Fibroblast of lung (primary cell): ENCODE measurements at regions not wholly inside any gene's neighbourhood (a gene's known extent, or its start where the extent isn't known, plus 50 kb on each side); places are given as distances from the start of the nearest gene placed in this dataset.

ENCODE experiments used
- DNase-seq, 2 donors: peaks; one replicate each; pipeline versions ENCODE4 v3.0.0 to v3.0.0-alpha.2; 2010; ENCODE audit warnings: low read depth in 2 of 2
- H2AFZ ChIP-seq: 2 replicates; pipeline ENCODE4 v1.5.1; 2012; ENCODE audit warnings: low read length, control low read depth, inconsistent platforms
- H3K27ac ChIP-seq: 2 replicates; pipeline ENCODE4 v1.5.1; 2011; ENCODE audit warnings: low read length, control low read depth; ENCODE audit not compliant: insufficient read depth
- H3K27me3 ChIP-seq: 2 replicates; pipeline ENCODE4 v1.5.1; 2011; ENCODE audit warnings: mild to moderate bottlenecking, low read length; ENCODE audit not compliant: control insufficient read depth, insufficient read depth
- H3K36me3 ChIP-seq: 2 replicates; pipeline ENCODE4 v1.5.1; 2011; ENCODE audit warnings: low read length; ENCODE audit not compliant: control insufficient read depth, insufficient read depth
- H3K4me1 ChIP-seq: 2 replicates; pipeline ENCODE4 v1.5.1; 2011; ENCODE audit warnings: low read length; ENCODE audit not compliant: control insufficient read depth, insufficient read depth; ENCODE audit errors: extremely low read depth
- H3K4me2 ChIP-seq: 2 replicates; pipeline ENCODE4 v1.5.1; 2011; ENCODE audit warnings: low read length, control low read depth; ENCODE audit not compliant: insufficient read depth; ENCODE audit errors: extremely low read depth
- H3K4me3 ChIP-seq, 4 experiments: fragments of 200-600 bp in 1 of 4; sonication (generic) in 1 of 4; replicated peaks in 1 of 4; 2 replicates each; pipeline ENCODE4 v1.5.1; 2011 to 2016; ENCODE audit warnings: low read length in 4 of 4, low read depth in 3 of 4, mild to moderate bottlenecking in 3 of 4, control low read depth in 2 of 4, inconsistent platforms in 1 of 4, mixed read lengths in 1 of 4; ENCODE audit not compliant: insufficient read depth in 1 of 4; ENCODE audit errors: control extremely low read depth in 1 of 4
- H3K79me2 ChIP-seq: 2 replicates; pipeline ENCODE4 v1.5.1; 2012; ENCODE audit warnings: mild to moderate bottlenecking, low read length, inconsistent platforms; ENCODE audit not compliant: control insufficient read depth, insufficient read depth
- H3K9ac ChIP-seq: 2 replicates; pipeline ENCODE4 v1.5.1; 2011; ENCODE audit warnings: mild to moderate bottlenecking, low read length, control low read depth; ENCODE audit not compliant: insufficient read depth
- H3K9me3 ChIP-seq: 2 replicates; pipeline ENCODE4 v1.5.1; 2012; ENCODE audit warnings: low read depth, low read length; ENCODE audit not compliant: control insufficient read depth, insufficient read depth
- H4K20me1 ChIP-seq: 2 replicates; pipeline ENCODE4 v1.5.1; 2011; ENCODE audit warnings: low read length; ENCODE audit not compliant: control insufficient read depth, insufficient read depth; ENCODE audit errors: extremely low read depth
- EZH2 ChIP-seq: IDR thresholded peaks from 2 replicates; pipeline ENCODE4 v1.5.1; 2012; ENCODE audit warnings: low read length, control low read depth, mild to moderate bottlenecking; ENCODE audit errors: missing control alignments
- TF ChIP-seq, protein P1 (sequence below), 2 donors: IDR thresholded peaks in 1 of 2; conservative IDR thresholded peaks in 1 of 2; 1 replicate in 1 of 2; 2 replicates in 1 of 2; pipeline ENCODE4 v1.5.1; 2011 to 2012; ENCODE audit warnings: low read length in 2 of 2, control low read depth in 1 of 2, inconsistent platforms in 1 of 2, low read depth in 1 of 2, mild to moderate bottlenecking in 1 of 2

DNA sequence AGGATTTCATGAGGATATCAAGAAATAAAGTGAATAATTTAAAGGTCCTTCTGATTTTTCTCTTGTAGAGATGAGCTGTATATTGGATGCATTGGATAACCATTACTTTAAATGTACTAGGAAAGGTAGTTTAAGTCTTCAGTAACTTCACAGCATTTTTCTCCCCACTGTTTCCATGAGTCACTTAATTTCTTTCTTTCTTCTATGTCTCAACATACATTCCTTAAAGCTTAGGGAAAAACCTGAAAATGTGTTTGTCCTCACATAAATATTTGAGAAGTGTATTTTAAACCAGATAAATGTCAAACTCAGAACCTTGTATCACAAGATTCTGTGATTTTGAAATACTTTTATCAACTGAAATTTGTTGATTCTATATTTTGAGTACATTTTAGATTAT lies 1970.2 kb upstream of the FLRT2 start:
- H3K4me2 ChIP-seq: no peak overlapping the region
- H3K9ac ChIP-seq: no peak overlapping the region
- no peaks in the 10 kb centered on the region for H3K9me3 ChIP-seq
- H3K36me3 ChIP-seq: no peaks in the 10 kb centered on the region
- TF ChIP-seq EZH2: no peak
- TF ChIP-seq, protein P1, sequence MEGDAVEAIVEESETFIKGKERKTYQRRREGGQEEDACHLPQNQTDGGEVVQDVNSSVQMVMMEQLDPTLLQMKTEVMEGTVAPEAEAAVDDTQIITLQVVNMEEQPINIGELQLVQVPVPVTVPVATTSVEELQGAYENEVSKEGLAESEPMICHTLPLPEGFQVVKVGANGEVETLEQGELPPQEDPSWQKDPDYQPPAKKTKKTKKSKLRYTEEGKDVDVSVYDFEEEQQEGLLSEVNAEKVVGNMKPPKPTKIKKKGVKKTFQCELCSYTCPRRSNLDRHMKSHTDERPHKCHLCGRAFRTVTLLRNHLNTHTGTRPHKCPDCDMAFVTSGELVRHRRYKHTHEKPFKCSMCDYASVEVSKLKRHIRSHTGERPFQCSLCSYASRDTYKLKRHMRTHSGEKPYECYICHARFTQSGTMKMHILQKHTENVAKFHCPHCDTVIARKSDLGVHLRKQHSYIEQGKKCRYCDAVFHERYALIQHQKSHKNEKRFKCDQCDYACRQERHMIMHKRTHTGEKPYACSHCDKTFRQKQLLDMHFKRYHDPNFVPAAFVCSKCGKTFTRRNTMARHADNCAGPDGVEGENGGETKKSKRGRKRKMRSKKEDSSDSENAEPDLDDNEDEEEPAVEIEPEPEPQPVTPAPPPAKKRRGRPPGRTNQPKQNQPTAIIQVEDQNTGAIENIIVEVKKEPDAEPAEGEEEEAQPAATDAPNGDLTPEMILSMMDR (conservative IDR thresholded peaks at IDR 0.05 in 1 of 2, IDR thresholded peaks at IDR 0.05 in 1 of 2; ENCODE audit: low read depth in 1 of 2, low read length in 2 of 2): no peak
- H3K27ac ChIP-seq: no peak overlapping the region
- peak; percentile 18 to 43 for DNase-seq
- no peaks in the 10 kb centered on the region for H3K4me1 ChIP-seq
- H3K4me3 ChIP-seq: no peak overlapping the region
- no peaks in the 10 kb centered on the region for H3K27me3 ChIP-seq
- no peaks in the 10 kb centered on the region for H3K79me2 ChIP-seq
- no peak overlapping the region for H2AFZ ChIP-seq
- H4K20me1 ChIP-seq: no peaks in the 10 kb centered on the region

DNA sequence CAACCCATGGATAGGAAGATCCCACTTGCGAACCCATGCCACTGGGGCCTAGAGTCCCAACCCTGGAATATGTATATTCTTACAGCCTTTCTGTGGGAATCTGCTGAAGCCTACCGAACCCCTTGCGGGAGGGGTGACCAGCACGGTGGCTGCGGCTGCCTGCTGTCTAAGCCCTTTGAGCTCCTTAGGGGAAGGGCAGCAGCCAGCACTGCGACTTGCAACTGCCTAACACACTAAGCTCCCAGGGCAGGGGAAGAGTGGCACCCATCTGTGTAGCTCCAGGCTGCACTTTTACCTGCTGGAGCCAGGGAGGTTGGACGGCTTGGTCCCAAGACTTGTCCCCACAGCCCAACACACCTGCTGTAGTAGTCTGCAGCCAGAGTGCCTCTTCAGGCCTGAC lies 1968.7 kb upstream of the FLRT2 start:
- Histone ChIP-seq H3K27me3 (no peaks in the 10 kb centered on the region), H3K9ac (no peak overlapping the region), H3K4me1 (no peaks in the 10 kb centered on the region), H3K27ac (no peak overlapping the region), H3K4me3 (no peak overlapping the region), H3K36me3 (no peaks in the 10 kb centered on the region), H4K20me1 (no peaks in the 10 kb centered on the region), H2AFZ (no peak overlapping the region), H3K4me2 (no peak overlapping the region), H3K9me3 (no peaks in the 10 kb centered on the region), H3K79me2 (no peaks in the 10 kb centered on the region)
- DNase-seq: no peak
- TF ChIP-seq, protein P1 (conservative IDR thresholded peaks at IDR 0.05 in 1 of 2, IDR thresholded peaks at IDR 0.05 in 1 of 2; ENCODE audit: low read depth in 1 of 2, low read length in 2 of 2): no peak
- TF ChIP-seq EZH2: no peak

DNA sequence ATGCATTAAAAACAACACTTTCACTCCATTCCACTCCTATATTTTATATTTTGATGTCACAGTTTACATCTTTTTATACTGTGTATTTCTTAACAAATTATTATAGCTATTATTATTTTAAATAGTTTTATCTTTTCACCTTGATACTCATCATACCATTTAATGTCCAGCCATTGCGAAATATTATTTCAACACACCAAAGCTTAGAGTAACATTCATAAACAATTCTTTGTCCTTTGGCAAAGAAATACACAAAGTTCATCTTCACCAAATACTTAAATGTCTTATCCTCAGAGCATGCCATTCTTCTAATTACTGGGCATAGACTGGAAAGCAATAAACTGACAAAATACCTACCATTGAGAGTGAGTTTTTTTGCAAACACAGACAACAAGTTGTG lies 1963.4 kb upstream of the FLRT2 start:
- Histone ChIP-seq H2AFZ (no peak overlapping the region), H3K4me2 (no peak overlapping the region), H3K27ac (no peak overlapping the region), H3K79me2 (no peaks in the 10 kb centered on the region), H3K9me3 (no peaks in the 10 kb centered on the region), H4K20me1 (no peaks in the 10 kb centered on the region), H3K9ac (no peak overlapping the region), H3K4me1 (no peaks in the 10 kb centered on the region), H3K36me3 (no peaks in the 10 kb centered on the region), H3K27me3 (no peaks in the 10 kb centered on the region), H3K4me3 (no peak overlapping the region)
- no peak for DNase-seq
- TF ChIP-seq, protein P1 (conservative IDR thresholded peaks at IDR 0.05 in 1 of 2, IDR thresholded peaks at IDR 0.05 in 1 of 2; ENCODE audit: low read depth in 1 of 2, low read length in 2 of 2): no peak
- TF ChIP-seq EZH2: no peak
